Kidney (tissue), 13 donors: ENCODE measurements at regions not wholly inside any gene's neighbourhood (a gene's known extent, or its start where the extent isn't known, plus 50 kb on each side); places are given as distances from the start of the nearest gene placed in this dataset.

ENCODE experiments used
- DNase-seq, 5 donors: peaks; one replicate each; pipeline ENCODE4 v3.0.0-alpha.2; 2013 to 2020
- FAIRE-seq: peaks from 2 replicates; lab custom pipeline; 2012; peaks lifted over from hg19 to GRCh38; lab: Jason Lieb, UNC
- H3K27ac ChIP-seq, 2 donors: one replicate each; pipeline ENCODE4 v1.7.0; 2013; ENCODE audit warnings: low read depth in 2 of 2, low read length in 2 of 2, inconsistent platforms in 1 of 2
- H3K27me3 ChIP-seq: one replicate; pipeline ENCODE4 v1.7.1; 2013; ENCODE audit warnings: low read length, inconsistent platforms; ENCODE audit not compliant: control insufficient read depth, insufficient read depth
- H3K36me3 ChIP-seq, 3 donors: one replicate each; pipeline versions ENCODE4 v1.7.0 to v1.7.1; 2013; ENCODE audit warnings: low read length in 3 of 3, control low read depth in 1 of 3, inconsistent platforms in 1 of 3; ENCODE audit not compliant: insufficient read depth in 3 of 3, control insufficient read depth in 2 of 3
- H3K4me1 ChIP-seq, 3 donors: one replicate each; pipeline versions ENCODE4 v1.7.0 to v1.7.1; 2013; ENCODE audit warnings: low read length in 3 of 3, inconsistent platforms in 1 of 3, low read depth in 1 of 3; ENCODE audit not compliant: control insufficient read depth in 2 of 3, insufficient read depth in 2 of 3
- H3K4me3 ChIP-seq, 3 donors: one replicate each; pipeline versions ENCODE4 v1.7.0 to v1.8.1; 2013; ENCODE audit warnings: low read length in 3 of 3, control low read depth in 1 of 3, inconsistent platforms in 1 of 3
- H3K9ac ChIP-seq, 3 donors: one replicate each; pipeline versions ENCODE4 v1.7.0 to v1.7.1; 2013; ENCODE audit warnings: low read length in 3 of 3, control low read depth in 1 of 3, inconsistent platforms in 1 of 3
- H3K9me3 ChIP-seq, 3 donors: one replicate each; pipeline versions ENCODE4 v1.7.0 to v1.7.1; 2013; ENCODE audit warnings: low read length in 3 of 3, control low read depth in 1 of 3, inconsistent platforms in 1 of 3; ENCODE audit not compliant: control insufficient read depth in 2 of 3, insufficient read depth in 1 of 3
- CTCF ChIP-seq: IDR thresholded peaks from 3 replicates; pipeline ENCODE4 v1.5.1; 2012; ENCODE audit warnings: mild to moderate bottlenecking, moderate library complexity, borderline replicate concordance; ENCODE audit not compliant: insufficient read depth; ENCODE audit errors: extremely low read depth
- intact Hi-C: fragments of 100-400 bp; cut with DNase I; formaldehyde crosslinking; loops from one replicate; pipeline ENCODE4 v1.11.1; 2022
- donor health status: control.
- donor health status: control.
- donor health status: control.
- donor health status: control.
- donor health status: control.
- donor health status: DM: yes; HTN: yes; CAD: no.
- donor health status: Normal renal cell carcinoma (clear cell type).

DNA sequence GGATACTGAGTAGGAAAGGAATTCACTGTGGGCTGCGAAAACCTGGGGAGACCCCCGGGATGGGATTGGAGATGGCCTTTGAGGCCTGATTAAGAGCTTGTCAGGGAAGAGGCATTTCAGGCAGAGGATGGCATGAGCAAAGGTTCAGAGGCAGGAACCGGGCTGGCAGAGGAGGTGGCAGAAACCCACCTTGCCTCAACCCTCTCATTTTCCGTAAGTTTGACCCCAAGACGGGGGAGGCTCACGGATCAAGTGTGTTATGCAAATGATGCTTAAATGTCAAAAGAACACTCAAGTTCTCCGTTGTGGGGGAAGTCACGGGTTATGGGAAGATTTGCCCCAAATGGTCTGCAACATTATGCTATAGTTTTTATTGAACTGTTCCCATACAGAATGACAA, 88.3 kb downstream of the MYCN start:
- H3K4me3 ChIP-seq: no peak overlapping the region
- H3K9me3 ChIP-seq: no peaks in the 10 kb centered on the region
- H3K27ac ChIP-seq: no peak overlapping the region
- no peaks in the 10 kb centered on the region for H3K4me1 ChIP-seq
- TF ChIP-seq CTCF: no peak
- FAIRE-seq: no peak
- H3K27me3 ChIP-seq: no peaks in the 10 kb centered on the region
- no peak overlapping the region for H3K9ac ChIP-seq
- no peaks in the 10 kb centered on the region for H3K36me3 ChIP-seq
- DNase-seq: no peak
- intact Hi-C loops: no loop called here

DNA sequence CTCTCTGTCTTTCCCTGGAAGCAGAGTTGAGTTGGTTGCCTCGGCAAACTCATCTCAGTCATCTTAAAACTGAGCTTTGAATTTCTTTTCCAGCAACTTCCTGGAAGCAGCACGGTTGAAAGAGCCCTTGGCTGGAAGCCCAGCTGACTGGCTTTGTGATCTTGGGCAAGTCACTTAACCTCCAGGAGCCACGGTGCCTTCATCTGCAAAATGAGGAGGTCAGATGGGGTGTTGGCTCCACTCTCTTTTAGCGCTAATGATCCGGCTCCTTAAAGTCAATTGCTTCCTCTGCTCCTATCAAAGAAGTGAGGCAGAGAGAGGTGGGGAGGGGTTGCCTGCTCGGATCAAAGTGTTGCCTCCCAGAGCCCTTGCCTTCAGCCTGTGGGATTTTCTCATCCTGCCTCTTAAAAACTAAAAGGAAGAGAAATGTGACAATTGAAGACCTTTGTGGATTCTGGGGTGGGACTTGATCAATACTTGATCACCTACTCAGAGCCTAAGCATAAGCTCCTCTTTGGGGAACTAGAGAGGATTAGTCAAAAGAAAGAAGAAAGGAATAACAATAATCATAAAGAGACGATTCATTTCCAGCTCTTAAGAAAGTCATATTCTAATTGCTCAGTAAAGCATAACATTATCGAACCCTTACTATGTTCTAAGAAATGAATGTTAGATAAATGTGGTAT, 86.6 kb downstream of the MYCN start:
- Histone ChIP-seq H3K36me3 (no peaks in the 10 kb centered on the region), H3K9me3 (no peaks in the 10 kb centered on the region), H3K27ac (no peak overlapping the region), H3K4me3 (no peak overlapping the region), H3K4me1 (no peaks in the 10 kb centered on the region), H3K27me3 (no peaks in the 10 kb centered on the region), H3K9ac (no peak overlapping the region)
- FAIRE-seq (no peak), DNase-seq (no peak)
- intact Hi-C loops: no loop called here
- TF ChIP-seq CTCF: no peak

DNA sequence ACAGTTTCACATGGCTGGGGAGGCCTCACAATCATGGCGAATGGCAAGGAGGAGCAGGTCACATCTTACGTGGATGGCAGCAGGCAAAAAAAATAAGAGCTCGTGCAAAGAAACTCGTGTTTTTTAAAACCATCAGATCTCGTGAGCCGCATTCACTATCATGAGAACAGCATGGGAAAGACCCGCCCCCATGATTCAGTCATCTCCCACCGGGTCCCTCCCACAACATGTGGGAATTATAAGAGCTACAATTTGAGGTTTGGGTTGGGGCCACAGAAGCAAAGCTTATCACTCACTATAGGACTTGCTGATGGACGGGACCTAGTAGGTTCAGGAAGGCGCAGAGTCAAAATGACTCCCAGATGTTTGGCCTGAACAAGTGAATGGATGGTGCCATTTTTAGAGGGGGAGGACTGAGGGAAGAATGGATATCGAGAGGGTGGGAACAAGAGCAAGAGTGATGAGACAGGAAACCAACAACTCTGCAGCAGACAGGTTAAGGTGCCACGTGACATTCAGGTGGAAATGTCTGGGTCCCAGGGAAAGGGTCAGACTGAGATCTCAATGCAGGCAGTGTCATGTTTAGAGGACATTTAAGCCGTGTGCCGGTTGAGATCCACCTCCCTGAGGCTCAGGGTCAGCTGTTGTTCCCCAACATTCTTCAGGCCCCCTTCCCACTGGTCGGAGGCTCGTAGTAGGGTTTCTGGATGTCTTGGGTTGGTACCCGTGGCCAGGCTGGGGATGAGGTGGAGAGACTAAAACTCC, 85.7 kb downstream of the MYCN start:
- FAIRE-seq: no peak
- H3K27me3 ChIP-seq: no peaks in the 10 kb centered on the region
- H3K4me1 ChIP-seq: no peaks in the 10 kb centered on the region
- H3K36me3 ChIP-seq: no peaks in the 10 kb centered on the region
- intact Hi-C loops: no loop called here
- H3K9me3 ChIP-seq: no peaks in the 10 kb centered on the region
- H3K27ac ChIP-seq: no peak overlapping the region
- TF ChIP-seq CTCF: no peak
- H3K4me3 ChIP-seq: no peak overlapping the region
- no peak for DNase-seq
- H3K9ac ChIP-seq: no peak overlapping the region
